RWPE1 (cell line): ENCODE measurements at regions not wholly inside any gene's neighbourhood (a gene's known extent, or its start where the extent isn't known, plus 50 kb on each side); places are given as distances from the start of the nearest gene placed in this dataset.

Experiments
- CTCF ChIA-PET: fragments of 350-600 bp; sonication (Branson Sonifier 250); formaldehyde crosslinking; extraction: SDS; loops from one replicate; lab custom pipeline; 2021; lab: Yijun Ruan, JAX
- POLR2A ChIA-PET: fragments of 400-600 bp; formaldehyde crosslinking; extraction: SDS; loops from one replicate; lab custom pipeline; 2020; ENCODE audit warnings: antibody characterized with exemption; ENCODE audit not compliant: low non-redundant PET; lab: Yijun Ruan, JAX
- DNase-seq: peaks from one replicate; pipeline ENCODE4 v3.0.0; 2012; ENCODE audit warnings: low spot score
- H3K27ac ChIP-seq: fragments of 450-650 bp; 2 replicates; pipeline ENCODE4 v1.5.1; 2017
- TF ChIP-seq, protein P1 (sequence below): fragments of 450-650 bp; conservative IDR thresholded peaks from 2 replicates; pipeline ENCODE4 v1.5.1; 2017; ENCODE audit warnings: low read depth, mild to moderate bottlenecking

DNA sequence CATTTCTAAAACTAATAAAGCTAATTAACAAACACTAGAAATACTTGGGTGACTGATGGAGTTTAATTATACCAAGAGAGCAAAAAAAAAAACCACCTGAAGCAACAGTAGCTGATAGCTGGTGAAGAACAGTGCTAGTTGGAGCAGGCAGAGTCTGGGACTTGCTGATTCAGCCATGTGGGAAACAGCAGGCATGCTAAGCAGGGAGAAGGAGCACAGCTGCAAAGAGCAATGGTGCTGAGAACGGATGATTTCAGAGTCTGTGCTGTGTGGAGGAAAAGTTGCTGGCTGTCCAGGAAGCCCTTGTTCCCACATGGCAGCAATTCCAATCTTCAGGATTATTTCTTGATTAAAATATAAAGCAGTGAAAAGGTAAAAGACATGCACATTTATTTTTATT lies 68.8 kb downstream of the NPY1R start:
- no peak for DNase-seq
- TF ChIP-seq, protein P1, sequence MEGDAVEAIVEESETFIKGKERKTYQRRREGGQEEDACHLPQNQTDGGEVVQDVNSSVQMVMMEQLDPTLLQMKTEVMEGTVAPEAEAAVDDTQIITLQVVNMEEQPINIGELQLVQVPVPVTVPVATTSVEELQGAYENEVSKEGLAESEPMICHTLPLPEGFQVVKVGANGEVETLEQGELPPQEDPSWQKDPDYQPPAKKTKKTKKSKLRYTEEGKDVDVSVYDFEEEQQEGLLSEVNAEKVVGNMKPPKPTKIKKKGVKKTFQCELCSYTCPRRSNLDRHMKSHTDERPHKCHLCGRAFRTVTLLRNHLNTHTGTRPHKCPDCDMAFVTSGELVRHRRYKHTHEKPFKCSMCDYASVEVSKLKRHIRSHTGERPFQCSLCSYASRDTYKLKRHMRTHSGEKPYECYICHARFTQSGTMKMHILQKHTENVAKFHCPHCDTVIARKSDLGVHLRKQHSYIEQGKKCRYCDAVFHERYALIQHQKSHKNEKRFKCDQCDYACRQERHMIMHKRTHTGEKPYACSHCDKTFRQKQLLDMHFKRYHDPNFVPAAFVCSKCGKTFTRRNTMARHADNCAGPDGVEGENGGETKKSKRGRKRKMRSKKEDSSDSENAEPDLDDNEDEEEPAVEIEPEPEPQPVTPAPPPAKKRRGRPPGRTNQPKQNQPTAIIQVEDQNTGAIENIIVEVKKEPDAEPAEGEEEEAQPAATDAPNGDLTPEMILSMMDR = no peak
- POLR2A ChIA-PET = no interaction called here
- H3K27ac ChIP-seq = no peak overlapping the region
- CTCF ChIA-PET = no interaction called here

DNA sequence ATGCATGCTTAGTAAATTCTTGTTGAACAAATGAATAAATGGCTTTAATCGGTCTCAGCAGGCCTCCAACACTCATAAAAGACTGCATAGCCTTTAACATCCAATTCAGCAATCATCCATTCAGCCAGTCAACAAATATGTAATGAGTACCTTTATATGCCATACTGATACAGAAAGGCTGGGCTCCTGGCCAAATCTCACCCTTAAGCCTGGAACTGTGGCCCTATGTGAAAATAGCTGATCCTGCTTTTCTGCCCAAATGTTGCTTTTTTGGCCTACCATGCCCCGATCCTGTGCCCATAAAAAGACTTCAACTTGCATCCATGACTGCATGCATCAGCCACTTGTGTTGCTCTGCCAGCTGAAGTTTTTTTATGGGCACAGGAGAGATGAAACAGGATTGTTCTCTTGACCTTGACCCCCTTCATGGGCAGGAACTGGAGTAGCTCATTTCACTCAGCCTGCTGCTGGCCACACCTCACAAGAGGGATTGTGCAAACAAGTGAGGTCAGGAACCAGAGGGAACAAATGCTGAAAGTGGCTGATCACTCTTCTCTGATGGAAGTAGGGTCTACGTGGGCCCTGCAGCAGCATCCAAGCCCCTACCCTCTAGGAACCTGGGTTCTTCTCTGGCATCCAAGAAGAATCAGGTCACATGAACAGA lies 75.6 kb downstream of the NPY1R start:
- ChIA-PET POLR2A (no interaction called here), CTCF (no interaction called here)
- H3K27ac ChIP-seq = no peak overlapping the region
- TF ChIP-seq, protein P1 = no peak
- no peak for DNase-seq

DNA sequence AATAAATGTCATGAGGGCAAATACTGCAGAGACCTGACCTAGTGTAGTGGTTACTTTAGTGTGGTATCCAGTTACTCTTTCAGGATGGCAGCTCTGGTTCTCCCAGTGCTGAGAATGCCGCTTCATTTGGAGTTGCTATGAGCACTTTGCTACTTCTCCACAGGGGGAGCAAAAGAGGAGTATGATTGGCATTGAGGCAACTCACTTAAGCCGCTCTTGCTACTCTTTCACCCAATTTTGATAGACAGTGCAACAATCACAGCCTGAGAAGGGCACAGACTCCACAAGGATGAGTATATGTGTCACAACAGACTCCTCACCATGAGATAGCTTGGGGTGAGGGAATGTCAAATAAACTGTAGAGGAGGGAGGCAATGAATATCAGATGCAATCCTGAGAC lies 81.2 kb downstream of the NPY1R start:
- H3K27ac ChIP-seq = no peak overlapping the region
- ChIA-PET POLR2A (no interaction called here), CTCF (no interaction called here)
- DNase-seq = no peak
- TF ChIP-seq, protein P1 = no peak

DNA sequence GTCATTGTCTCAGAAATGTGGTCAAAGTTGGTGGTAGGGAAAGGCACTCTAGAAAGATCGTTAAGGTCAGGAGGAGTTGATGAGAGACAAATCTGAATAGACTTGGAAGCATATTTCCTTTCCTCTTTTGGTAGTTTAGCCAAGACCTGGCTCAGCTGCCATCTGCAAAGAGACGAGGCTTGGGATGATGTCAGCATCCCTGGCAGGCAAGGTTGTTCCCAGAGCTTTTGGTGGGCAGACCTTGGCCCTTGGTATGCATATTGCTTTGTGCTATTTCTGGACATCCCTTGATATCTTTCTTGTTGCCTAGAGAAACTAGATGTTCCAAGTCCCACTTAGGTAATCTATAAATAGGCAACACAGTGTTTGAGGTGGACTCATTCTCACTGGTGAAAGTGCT lies 82.4 kb upstream of the NAF1 start:
- DNase-seq = no peak
- ChIA-PET CTCF (no interaction called here), POLR2A (no interaction called here)
- no peak overlapping the region for H3K27ac ChIP-seq
- TF ChIP-seq, protein P1 = no peak

DNA sequence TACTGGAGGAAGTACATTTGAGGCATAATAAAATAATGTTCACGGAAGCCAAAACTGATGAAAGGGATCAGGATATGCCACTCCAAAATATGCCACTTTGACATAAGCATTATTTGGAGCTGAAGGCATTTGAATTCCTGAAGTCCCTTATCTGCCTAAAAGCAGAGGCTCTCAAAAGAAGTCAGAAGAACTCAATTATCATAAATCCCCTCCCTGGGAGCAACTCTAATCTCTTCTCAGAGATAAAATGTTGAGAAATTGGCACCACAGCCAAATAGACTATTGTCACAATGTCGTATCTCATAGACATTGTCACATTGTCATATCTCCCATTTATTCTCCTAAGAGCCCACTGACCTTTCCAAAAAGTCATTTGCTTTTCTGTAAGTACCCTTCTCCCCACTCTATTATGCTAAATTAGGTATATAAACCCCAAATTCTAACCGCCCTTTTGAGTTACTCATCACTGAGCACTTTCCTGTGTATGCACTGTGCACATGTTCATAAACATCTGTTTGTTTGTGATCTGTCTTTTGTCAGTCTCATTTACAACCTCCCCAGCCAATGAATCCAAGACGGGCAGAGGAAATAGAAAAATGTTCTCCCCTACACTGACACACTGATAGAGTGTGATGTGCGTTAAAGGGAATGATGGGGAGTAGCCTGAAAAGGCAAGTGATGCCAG lies 78.5 kb upstream of the NAF1 start:
- no peak for DNase-seq
- no peak overlapping the region for H3K27ac ChIP-seq
- TF ChIP-seq, protein P1 = no peak
- CTCF ChIA-PET = interaction anchor here (0.6 kb wide), 1 partner anchor 192 kb away, joined by 3 read pairs; no protein-coding TSS in a partner anchor
- POLR2A ChIA-PET = no interaction called here

DNA sequence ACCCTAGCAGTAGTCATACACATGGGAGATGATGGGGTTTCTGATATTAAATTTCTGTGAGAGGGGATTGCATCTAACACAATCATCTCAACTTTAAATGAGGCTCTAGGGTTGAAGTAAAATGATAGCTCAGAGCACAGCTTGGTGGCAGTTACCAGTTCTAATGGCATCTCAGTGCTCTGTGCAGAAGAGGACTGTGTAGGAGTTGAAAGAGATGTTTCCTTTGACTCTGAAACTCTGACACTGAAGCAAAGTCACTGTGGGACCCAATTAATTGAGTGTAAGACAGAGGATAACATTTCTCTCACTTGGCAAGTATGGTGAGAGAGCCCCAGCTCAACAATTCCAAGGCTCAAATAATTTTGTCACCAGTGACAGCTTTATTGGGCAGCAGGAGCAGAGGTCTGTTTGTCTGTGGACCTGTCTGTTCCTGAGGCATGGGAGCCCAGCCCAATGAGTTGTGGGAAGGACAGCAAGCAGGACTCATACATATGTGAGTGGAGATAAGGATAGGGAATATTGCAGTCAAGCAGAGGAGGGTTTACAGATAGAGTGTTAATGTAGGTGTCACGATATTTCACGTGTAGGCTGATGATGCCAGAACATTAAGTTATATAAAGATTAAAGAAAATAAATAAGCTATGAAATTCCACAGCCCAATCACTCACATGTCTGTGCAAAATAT lies 76.7 kb upstream of the NAF1 start:
- no peak for DNase-seq
- H3K27ac ChIP-seq = no peak overlapping the region
- CTCF ChIA-PET = interaction anchor here (0.8 kb wide), 1 partner anchor 356 kb away, joined by 3 read pairs; no protein-coding TSS in a partner anchor
- TF ChIP-seq, protein P1 = no peak
- POLR2A ChIA-PET = no interaction called here
